VCaP (cell line): ENCODE measurements at regions not wholly inside any gene's neighbourhood (a gene's known extent, or its start where the extent isn't known, plus 50 kb on each side); places are given as distances from the start of the nearest gene placed in this dataset.
"Not testable (repeated sequence)": the region's sequence is repeated elsewhere in the genome, so short reads cannot be mapped to it uniquely, and the experiment has no call there.

Source experiments
- H3K27ac ChIP-seq: fragments of 450-650 bp; 2 replicates; pipeline ENCODE4 v1.5.1; 2017
- TF ChIP-seq, protein P1 (sequence below): fragments of 450-650 bp; conservative IDR thresholded peaks from 2 replicates; pipeline ENCODE4 v1.5.1; 2017; ENCODE audit warnings: mild to moderate bottlenecking, moderate library complexity

DNA sequence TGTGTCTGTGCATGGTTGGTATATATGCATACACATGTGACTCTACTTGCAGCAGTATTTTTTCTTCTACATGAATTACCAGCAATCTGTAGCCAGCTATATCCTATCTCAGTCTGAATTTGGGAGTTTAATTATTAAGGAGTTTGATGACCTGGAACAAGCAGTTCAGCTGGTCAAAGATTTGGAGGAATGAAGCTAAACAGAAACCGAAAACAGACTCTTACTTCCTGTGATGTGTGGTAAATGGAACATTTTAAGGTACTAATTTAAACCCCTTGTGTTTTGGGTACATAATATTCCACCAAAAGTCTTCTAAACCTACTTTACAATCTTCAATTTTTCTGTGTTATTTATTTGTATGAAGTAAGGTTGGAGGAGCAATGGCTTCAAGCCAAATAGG, 124.4 kb upstream of the PGR start:
- TF ChIP-seq, protein P1, sequence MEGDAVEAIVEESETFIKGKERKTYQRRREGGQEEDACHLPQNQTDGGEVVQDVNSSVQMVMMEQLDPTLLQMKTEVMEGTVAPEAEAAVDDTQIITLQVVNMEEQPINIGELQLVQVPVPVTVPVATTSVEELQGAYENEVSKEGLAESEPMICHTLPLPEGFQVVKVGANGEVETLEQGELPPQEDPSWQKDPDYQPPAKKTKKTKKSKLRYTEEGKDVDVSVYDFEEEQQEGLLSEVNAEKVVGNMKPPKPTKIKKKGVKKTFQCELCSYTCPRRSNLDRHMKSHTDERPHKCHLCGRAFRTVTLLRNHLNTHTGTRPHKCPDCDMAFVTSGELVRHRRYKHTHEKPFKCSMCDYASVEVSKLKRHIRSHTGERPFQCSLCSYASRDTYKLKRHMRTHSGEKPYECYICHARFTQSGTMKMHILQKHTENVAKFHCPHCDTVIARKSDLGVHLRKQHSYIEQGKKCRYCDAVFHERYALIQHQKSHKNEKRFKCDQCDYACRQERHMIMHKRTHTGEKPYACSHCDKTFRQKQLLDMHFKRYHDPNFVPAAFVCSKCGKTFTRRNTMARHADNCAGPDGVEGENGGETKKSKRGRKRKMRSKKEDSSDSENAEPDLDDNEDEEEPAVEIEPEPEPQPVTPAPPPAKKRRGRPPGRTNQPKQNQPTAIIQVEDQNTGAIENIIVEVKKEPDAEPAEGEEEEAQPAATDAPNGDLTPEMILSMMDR = no peak
- H3K27ac ChIP-seq = no peak overlapping the region; the same call in 1 of the 2 replicates

DNA sequence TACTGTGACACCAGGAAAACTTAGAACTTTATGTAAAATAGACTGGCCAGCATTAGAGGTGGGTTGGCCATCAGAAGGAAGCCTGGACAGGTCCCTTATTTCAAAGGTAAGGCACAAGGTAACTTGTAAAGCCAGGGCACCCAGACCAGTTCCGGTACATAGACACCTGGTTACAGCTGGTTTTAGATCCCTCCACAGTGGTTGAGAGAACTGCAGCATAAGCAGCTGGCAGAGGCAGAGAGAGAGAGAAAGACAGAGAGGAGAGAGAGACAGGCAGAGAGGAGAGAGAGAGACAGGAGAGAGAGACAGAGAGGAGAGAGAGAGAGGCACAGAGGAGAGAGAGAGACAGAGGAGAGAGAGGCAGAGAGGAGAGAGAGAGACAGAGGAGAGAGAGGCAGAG, 116.0 kb upstream of the PGR start:
- not testable (repeated sequence) for H3K27ac ChIP-seq

DNA sequence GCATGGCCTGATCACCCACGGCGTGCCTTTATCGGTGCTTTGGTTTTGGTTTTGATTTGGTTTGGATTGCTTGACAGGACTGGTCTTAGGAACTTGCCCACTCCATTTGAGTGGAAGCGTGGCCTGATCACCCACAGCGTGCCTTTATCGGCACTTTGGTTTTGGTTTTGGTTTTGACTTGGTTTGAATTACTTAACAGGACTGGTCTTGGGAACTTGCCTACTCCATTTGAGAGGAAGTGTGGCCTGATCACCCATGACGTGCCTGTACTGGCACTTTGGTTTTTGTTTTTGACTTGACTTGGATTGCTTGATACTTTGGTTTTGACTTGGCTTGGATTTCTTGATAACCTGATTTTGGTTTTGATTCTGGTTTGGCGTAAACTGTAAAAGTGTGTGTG, 115.5 kb upstream of the PGR start:
- H3K27ac ChIP-seq = not testable (repeated sequence)

DNA sequence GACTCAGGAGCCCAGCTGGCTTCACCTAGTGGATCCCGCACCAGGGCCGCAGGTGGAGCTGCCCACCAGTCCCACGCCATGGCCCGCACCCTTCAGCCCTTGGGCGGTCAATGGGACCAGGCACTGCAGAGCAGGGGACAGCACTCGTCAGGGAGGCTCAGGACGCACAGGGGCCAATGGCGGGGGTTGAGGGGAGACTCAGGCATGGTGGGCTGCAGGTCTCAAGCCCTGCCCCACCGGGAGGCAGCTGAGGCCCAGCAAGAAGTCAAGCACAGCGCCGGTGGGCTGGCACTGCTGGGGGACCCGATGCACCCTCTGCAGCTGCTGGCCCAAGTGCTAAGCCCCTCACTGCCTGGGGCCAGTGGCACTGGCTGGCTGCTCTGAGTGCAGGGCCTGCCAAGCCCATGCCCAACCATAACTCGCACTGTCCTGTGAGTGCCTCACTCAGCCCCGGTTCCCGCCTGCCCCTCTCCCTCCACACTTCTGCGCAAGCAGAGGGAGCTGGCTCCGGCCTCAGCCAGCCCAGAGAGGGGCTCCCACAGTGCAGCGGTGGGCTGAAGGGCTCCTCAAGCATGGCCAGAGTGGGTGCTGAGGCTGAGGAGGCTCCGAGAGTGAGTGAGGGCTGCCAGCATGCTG, 111.7 kb upstream of the PGR start:
- TF ChIP-seq, protein P1 = no peak
- no peak overlapping the region for H3K27ac ChIP-seq

DNA sequence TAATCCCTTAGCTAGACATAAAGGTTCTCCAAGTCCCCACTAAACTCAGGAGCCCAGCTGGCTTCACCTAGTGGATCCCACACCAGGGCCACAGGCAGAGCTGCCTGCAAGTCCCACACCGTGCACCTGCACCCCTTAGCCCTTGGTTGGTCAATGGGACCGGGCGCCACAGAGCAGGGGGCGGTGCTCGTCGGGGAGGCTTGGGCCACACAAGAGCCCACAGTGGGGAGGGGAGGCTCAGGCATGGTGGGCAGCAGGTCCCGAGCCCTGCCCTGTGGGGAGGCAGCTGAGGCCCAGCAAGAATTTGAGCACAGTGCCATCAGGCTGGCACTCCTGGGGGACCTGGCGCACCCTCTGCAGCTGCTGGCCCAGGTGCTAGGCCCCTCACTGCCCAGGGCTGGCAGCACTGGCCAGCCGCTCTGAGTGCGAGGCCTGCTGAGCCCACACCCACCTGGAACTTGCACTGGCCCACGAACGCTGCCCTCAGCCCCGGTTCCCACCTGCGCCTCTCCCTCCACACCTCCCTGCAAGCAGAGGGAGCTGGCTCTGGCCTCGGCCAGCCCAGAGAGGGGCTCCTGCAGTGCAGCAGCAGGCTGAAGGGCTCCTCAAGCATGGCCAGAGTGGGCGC, 101.7 kb upstream of the PGR start:
- H3K27ac ChIP-seq = not testable (repeated sequence)

DNA sequence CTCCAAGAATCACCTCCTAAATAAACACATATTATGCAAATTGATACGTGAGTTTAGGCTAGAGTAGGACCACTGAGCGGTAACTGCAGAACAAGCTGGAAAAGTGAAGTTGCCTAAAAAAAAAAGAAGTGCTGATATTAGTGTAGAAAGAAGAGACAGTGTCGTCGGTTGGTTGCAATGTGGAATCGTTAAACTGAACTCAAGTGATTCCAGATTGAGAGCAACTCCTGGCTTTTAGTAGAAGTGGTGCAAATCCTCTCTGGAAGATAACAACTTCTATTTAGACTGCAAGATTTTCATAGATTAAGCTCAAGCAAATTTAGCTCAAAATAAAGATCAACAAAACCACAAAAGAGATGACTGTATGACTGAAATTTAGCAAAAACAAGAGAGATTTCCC, 97.0 kb upstream of the PGR start:
- H3K27ac ChIP-seq = no peak overlapping the region
- TF ChIP-seq, protein P1 = no peak

DNA sequence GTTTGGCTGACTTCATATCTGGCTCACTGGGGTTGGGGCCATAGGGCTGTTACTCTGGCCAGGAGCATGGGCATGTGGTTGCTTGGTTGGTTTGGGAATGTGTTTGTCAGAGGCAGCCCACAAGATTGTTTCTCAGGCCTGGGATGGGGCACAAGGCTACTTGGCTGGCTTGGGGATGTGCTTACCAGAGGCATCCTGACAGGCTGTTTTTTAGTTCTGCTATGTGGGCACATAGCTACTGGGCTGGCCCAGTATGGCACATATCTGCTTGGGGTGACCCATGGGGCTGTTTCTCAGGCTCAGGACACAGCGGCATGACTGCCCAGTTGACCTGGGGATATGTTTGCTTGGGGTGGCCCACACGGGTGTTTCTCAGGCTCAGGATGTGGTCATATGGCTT, 94.6 kb upstream of the PGR start:
- no peak overlapping the region for H3K27ac ChIP-seq
- TF ChIP-seq, protein P1 = no peak

DNA sequence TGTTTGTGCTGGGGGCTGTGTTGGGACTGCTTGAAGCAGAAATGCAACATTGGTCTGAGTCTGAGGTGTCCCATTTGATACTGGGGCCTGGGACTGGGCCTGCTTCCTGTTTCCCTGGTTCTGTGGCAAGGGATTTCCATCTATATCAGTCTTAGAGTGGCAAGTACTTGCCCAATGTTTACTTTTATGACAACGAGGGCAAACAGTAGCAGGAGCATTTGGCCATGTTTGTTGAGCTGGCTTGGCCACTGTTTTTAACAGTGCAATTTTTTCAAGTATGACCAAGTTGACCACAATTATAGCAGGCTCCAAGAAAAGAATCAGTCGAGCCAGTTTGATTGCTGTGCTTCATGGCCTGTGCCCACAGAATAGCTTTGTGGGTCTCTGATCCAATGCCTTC, 88.5 kb upstream of the PGR start:
- H3K27ac ChIP-seq = not testable (repeated sequence)

DNA sequence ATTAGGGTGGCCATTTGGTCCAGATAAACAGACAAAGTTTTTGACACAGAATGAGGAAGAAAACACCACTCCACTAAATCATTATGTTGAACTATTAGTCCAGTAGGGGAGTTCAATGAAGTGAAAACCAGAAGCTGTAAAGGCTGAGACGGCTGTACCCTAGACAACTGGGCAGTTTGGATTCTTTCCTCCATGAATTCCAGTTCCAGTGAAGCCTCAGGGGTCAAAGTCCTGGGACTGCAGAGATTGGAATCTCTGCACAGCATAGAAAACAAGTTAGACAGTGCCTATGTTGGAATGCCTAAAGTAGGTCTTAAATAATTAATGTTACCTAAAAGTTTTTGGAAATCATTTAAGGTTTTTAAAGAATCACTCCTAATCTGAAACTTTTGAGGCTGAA, 86.5 kb upstream of the PGR start:
- not testable (repeated sequence) for H3K27ac ChIP-seq

DNA sequence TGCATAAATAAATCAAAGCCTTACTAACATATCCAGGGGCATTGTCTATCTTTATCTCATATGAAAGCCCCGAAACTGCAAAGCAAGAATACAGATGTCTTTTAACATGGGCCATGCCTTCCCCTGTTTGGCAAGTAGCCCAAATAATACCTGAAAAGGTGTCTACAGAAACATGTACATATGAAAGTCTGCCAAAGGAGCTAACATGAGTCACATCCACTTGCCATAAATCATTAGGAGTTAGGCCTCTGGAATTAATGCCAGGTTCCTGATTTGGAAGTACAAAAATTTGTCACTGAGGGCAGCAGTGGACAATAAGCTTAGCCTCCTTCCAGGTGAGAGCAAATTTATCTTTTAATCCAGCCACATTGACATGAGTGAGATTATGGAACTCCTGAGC, 85.5 kb upstream of the PGR start:
- TF ChIP-seq, protein P1 = no peak

More for the DNA sequence above, 85.5 kb upstream of the PGR start:
- H3K27ac ChIP-seq = no peak overlapping the region
